CD14-positive monocyte (primary cell): ENCODE measurements at regions not wholly inside any gene's neighbourhood (a gene's known extent, or its start where the extent isn't known, plus 50 kb on each side); places are given as distances from the start of the nearest gene placed in this dataset.

ENCODE experiments used
- DNase-seq, 3 donors: peaks; one replicate each; pipeline ENCODE4 v3.0.0-alpha.2; 2011 to 2022
- H2AFZ ChIP-seq: 2 replicates; pipeline ENCODE4 v1.6.0; 2012; ENCODE audit warnings: mild to moderate bottlenecking, low read depth, low read length, inconsistent platforms; ENCODE audit not compliant: insufficient read depth, poor library complexity, severe bottlenecking
- H3K27ac ChIP-seq, 2 donors: 1 replicate in 1 of 2; 2 replicates in 1 of 2; pipeline ENCODE4 v1.5.1; 2012 to 2013; ENCODE audit warnings: low read length in 2 of 2, control low read depth in 1 of 2, inconsistent platforms in 1 of 2, low read depth in 1 of 2, mild to moderate bottlenecking in 1 of 2
- H3K27me3 ChIP-seq, 2 donors: one replicate each; pipeline versions ENCODE4 v1.6.0 to v1.6.1; 2011 to 2013; ENCODE audit warnings: low read length in 2 of 2; ENCODE audit not compliant: control insufficient read depth in 2 of 2, insufficient read depth in 2 of 2
- H3K36me3 ChIP-seq, 2 donors: replicated peaks in 1 of 2; 1 replicate in 1 of 2; 2 replicates in 1 of 2; pipeline versions ENCODE4 v1.5.1 to v1.6.1; 2012 to 2013; ENCODE audit warnings: low read length in 2 of 2, control low read depth in 1 of 2, inconsistent platforms in 1 of 2, mild to moderate bottlenecking in 1 of 2; ENCODE audit not compliant: insufficient read depth in 2 of 2, control insufficient read depth in 1 of 2
- H3K4me1 ChIP-seq, 2 donors: 1 replicate in 1 of 2; 2 replicates in 1 of 2; pipeline versions ENCODE4 v1.5.1 to v1.6.1; 2012 to 2013; ENCODE audit warnings: low read length in 2 of 2, control low read depth in 1 of 2, inconsistent platforms in 1 of 2, mild to moderate bottlenecking in 1 of 2, moderate library complexity in 1 of 2; ENCODE audit not compliant: insufficient read depth in 2 of 2, control insufficient read depth in 1 of 2
- H3K4me2 ChIP-seq: replicated peaks from 2 replicates; pipeline ENCODE3; 2012; ENCODE audit warnings: low read length, moderate library complexity, mild to moderate bottlenecking; ENCODE audit not compliant: poor library complexity, severe bottlenecking; ENCODE audit errors: extremely low read depth
- H3K4me3 ChIP-seq, 3 experiments: fragments of 200-600 bp in 1 of 3; sonication (generic) in 1 of 3; replicated peaks in 1 of 3; 1 replicate in 2 of 3; 2 replicates in 1 of 3; pipeline ENCODE4 v1.5.1; 2011 to 2013; ENCODE audit warnings: low read length in 3 of 3, mild to moderate bottlenecking in 3 of 3, control low read depth in 2 of 3, low read depth in 2 of 3, inconsistent platforms in 1 of 3, moderate library complexity in 1 of 3
- H3K79me2 ChIP-seq: 2 replicates; pipeline ENCODE4 v1.6.0; 2012; ENCODE audit warnings: mild to moderate bottlenecking, control low read depth, inconsistent platforms, low read length, moderate library complexity; ENCODE audit not compliant: insufficient read depth
- H3K9ac ChIP-seq: 2 replicates; pipeline ENCODE4 v1.6.0; 2017; ENCODE audit warnings: low read length, mild to moderate bottlenecking; ENCODE audit not compliant: insufficient read depth, poor library complexity, severe bottlenecking
- H3K9me3 ChIP-seq, 2 donors: replicated peaks in 1 of 2; 1 replicate in 1 of 2; 2 replicates in 1 of 2; pipeline versions ENCODE4 v1.5.1 to v1.6.1; 2012 to 2013; ENCODE audit warnings: low read length in 2 of 2, control low read depth in 1 of 2; ENCODE audit not compliant: control insufficient read depth in 1 of 2, insufficient read depth in 1 of 2
- H4K20me1 ChIP-seq: 2 replicates; pipeline ENCODE4 v1.6.0; 2012; ENCODE audit warnings: mild to moderate bottlenecking, low read length, control low read depth, moderate library complexity; ENCODE audit not compliant: insufficient read depth
- H3K27ac Mint-ChIP-seq, 7 donors: one replicate each; pipeline ENCODE4 v1.8.0; 2020; ENCODE audit warnings: mild to moderate bottlenecking in 7 of 7, mixed read lengths in 7 of 7, moderate library complexity in 6 of 7, inconsistent platforms in 2 of 7
- H3K27me3 Mint-ChIP-seq, 3 donors: one replicate each; pipeline ENCODE4 v1.8.0; 2021 to 2022; ENCODE audit warnings: low read depth in 3 of 3, mild to moderate bottlenecking in 3 of 3, mixed read lengths in 3 of 3, moderate library complexity in 3 of 3, inconsistent platforms in 1 of 3
- H3K36me3 Mint-ChIP-seq, 2 donors: one replicate each; pipeline ENCODE4 v1.8.0; 2020; ENCODE audit warnings: mixed read lengths in 2 of 2, inconsistent platforms in 1 of 2, mild to moderate bottlenecking in 1 of 2
- H3K4me1 Mint-ChIP-seq: one replicate; pipeline ENCODE4 v1.8.0; 2020; ENCODE audit warnings: mild to moderate bottlenecking, mixed read lengths
- H3K4me3 Mint-ChIP-seq, 2 donors: one replicate each; pipeline ENCODE4 v1.8.0; 2020; ENCODE audit warnings: mild to moderate bottlenecking in 2 of 2, mixed read lengths in 2 of 2, moderate library complexity in 1 of 2
- H3K9me3 Mint-ChIP-seq, 7 donors: one replicate each; pipeline ENCODE4 v1.8.0; 2020 to 2022; ENCODE audit warnings: mixed read lengths in 7 of 7, mild to moderate bottlenecking in 6 of 7, moderate library complexity in 6 of 7, inconsistent platforms in 2 of 7
- CTCF ChIP-seq: fragments of 200-600 bp; IDR thresholded peaks from one replicate; pipeline ENCODE4 v1.8.0; 2022; ENCODE audit warnings: antibody characterized with exemption, mild to moderate bottlenecking
- WGBS: methylation state at CpG from one replicate; pipeline ENCODE4 v1.1.5; 2013; ENCODE audit warnings: missing lambda C conversion rate; ENCODE audit not compliant: insufficient coverage; 5-methylcytosine and 5-hydroxymethylcytosine counted together
- intact Hi-C, 2 donors: fragments of 100-400 bp; cut with micrococcal nuclease; formaldehyde crosslinking; loops; one replicate each; pipeline versions ENCODE4 v1.15.0 to v1.15.1; 2023

GRCh38 chr6:104589940-104590339 lies 269.8 kb downstream of the HACE1 start:
- H3K4me3 ChIP-seq, result no peak overlapping the region
- no peak overlapping the region for H3K4me3 Mint-ChIP-seq
- H3K36me3 ChIP-seq, result no peaks in the 10 kb centered on the region
- no peak for TF ChIP-seq CTCF
- no peak overlapping the region for H3K27ac ChIP-seq
- H3K4me1 ChIP-seq, result no peaks in the 10 kb centered on the region
- no peaks in the 10 kb centered on the region for H3K4me1 Mint-ChIP-seq
- H3K9ac ChIP-seq, result no peak overlapping the region
- H3K27ac Mint-ChIP-seq, result no peak overlapping the region
- H4K20me1 ChIP-seq, result no peaks in the 10 kb centered on the region
- no peaks in the 10 kb centered on the region for H3K27me3 Mint-ChIP-seq
- H3K9me3 ChIP-seq, result no peaks in the 10 kb centered on the region
- H3K27me3 ChIP-seq, result no peaks in the 10 kb centered on the region
- no peaks in the 10 kb centered on the region for H3K36me3 Mint-ChIP-seq
- H3K4me2 ChIP-seq, result no peak overlapping the region
- no peak overlapping the region for H2AFZ ChIP-seq
- no peak for DNase-seq
- intact Hi-C loops, result no loop called here
- no peaks in the 10 kb centered on the region for H3K9me3 Mint-ChIP-seq
- no peaks in the 10 kb centered on the region for H3K79me2 ChIP-seq

- H3K27me3 Mint-ChIP-seq, result no peaks in the 10 kb centered on the region
- no peaks in the 10 kb centered on the region for H3K79me2 ChIP-seq
- H3K4me1 ChIP-seq, result no peaks in the 10 kb centered on the region
- no peaks in the 10 kb centered on the region for H3K36me3 ChIP-seq
- no peaks in the 10 kb centered on the region for H4K20me1 ChIP-seq
- intact Hi-C loops, result no loop called here
- no peak overlapping the region for H3K4me3 Mint-ChIP-seq
- no peak overlapping the region for H3K27ac ChIP-seq
- H3K36me3 Mint-ChIP-seq, result no peaks in the 10 kb centered on the region
- no peak overlapping the region for H3K4me2 ChIP-seq
- H3K9ac ChIP-seq, result no peak overlapping the region
- TF ChIP-seq CTCF, result no peak
- no CpG with 5 or more reads among the region's 2 CpGs for WGBS
- H3K27ac Mint-ChIP-seq, result no peak overlapping the region
- H3K4me3 ChIP-seq, result no peak overlapping the region
- H3K9me3 Mint-ChIP-seq, result peaks cover 0 to 7% (median 3%) of the 10 kb centered on the region in 7 donors
- no peaks in the 10 kb centered on the region for H3K4me1 Mint-ChIP-seq
- no peak for DNase-seq
- no peaks in the 10 kb centered on the region for H3K27me3 ChIP-seq
- H3K9me3 ChIP-seq, result no peaks in the 10 kb centered on the region
- no peak overlapping the region for H2AFZ ChIP-seq
Observed at GRCh38 chr6:104585646-104586045, 274.1 kb downstream of the HACE1 start.
